ENCODE measurements at regions not wholly inside any gene's neighbourhood (a gene's known extent, or its start where the extent isn't known, plus 50 kb on each side); places are given as distances from the start of the nearest gene placed in this dataset.

- no peaks in the 10 kb centered on the region for H3K9me3 Mint-ChIP-seq
- Histone ChIP-seq H3K27ac (ENCODE audit: low read depth, low read length) (no peak overlapping the region), H3K9me3 (ENCODE audit: control insufficient read depth in 1 of 2, low read length in 2 of 2) (no peaks in the 10 kb centered on the region), H3K27me3 (ENCODE audit: insufficient read depth, low read length) (no peaks in the 10 kb centered on the region), H3K36me3 (ENCODE audit: insufficient read depth, low read length) (no peaks in the 10 kb centered on the region), H3K4me1 (ENCODE audit: insufficient read depth, low read length) (peaks cover 9% of the 10 kb centered on the region), H3K4me3 (ENCODE audit: low read length in 2 of 2) (no peak overlapping the region)
- no peak overlapping the region for H3K4me3 Mint-ChIP-seq
- no peak for DNase-seq
- intact Hi-C loops (cut with micrococcal nuclease), result no loop called here
- CTCF ChIA-PET (ENCODE audit: partially characterized antibody), result no interaction called here
- no peak overlapping the region for H3K27ac Mint-ChIP-seq
- H3K36me3 Mint-ChIP-seq, result no peaks in the 10 kb centered on the region
- H3K4me1 Mint-ChIP-seq, result peaks cover 6 to 20% (median 10%) of the 10 kb centered on the region in 4 donors
- peaks cover 0 to 2% of the 10 kb centered on the region in 2 donors for H3K27me3 Mint-ChIP-seq
- POLR2A ChIA-PET (ENCODE audit: partially characterized antibody), result interaction anchor here (0.9 to 1.0 kb wide), 2 partner anchors 11 to 45 kb away, joined by 3 to 4 read pairs; no protein-coding TSS in a partner anchor
Measured at GRCh38 chr20:50345712-50346373, 155.2 kb downstream of the CEBPB start.

- intact Hi-C loops (cut with micrococcal nuclease), result no loop called here
- Mint-ChIP-seq H3K36me3 (no peaks in the 10 kb centered on the region), H3K27me3 (peaks cover 0 to 2% of the 10 kb centered on the region in 2 donors), H3K9me3 (no peaks in the 10 kb centered on the region), H3K4me1 (peaks cover 8 to 20% (median 10%) of the 10 kb centered on the region in 4 donors), H3K27ac (peak overlapping the region in 1 of 7 donors; percentile 10), H3K4me3 (peak overlapping the region in 3 of 8 donors; percentile 4 to 6 (median 4))
- ChIA-PET CTCF (ENCODE audit: partially characterized antibody) (no interaction called here), POLR2A (ENCODE audit: partially characterized antibody) (interaction anchor here (0.9 to 1.0 kb wide), 2 partner anchors 12 to 44 kb away, joined by 3 to 4 read pairs; no protein-coding TSS in a partner anchor)
- H3K27me3 ChIP-seq (ENCODE audit: insufficient read depth, low read length), result no peaks in the 10 kb centered on the region
- no peaks in the 10 kb centered on the region for H3K36me3 ChIP-seq (ENCODE audit: insufficient read depth, low read length)
- no peak overlapping the region for H3K27ac ChIP-seq (ENCODE audit: low read depth, low read length)
- peaks cover 9% of the 10 kb centered on the region for H3K4me1 ChIP-seq (ENCODE audit: insufficient read depth, low read length)
- no peak overlapping the region for H3K4me3 ChIP-seq (ENCODE audit: low read length in 2 of 2)
- DNase-seq, result peak in 1 of 5 donors; percentile 8
- no peaks in the 10 kb centered on the region for H3K9me3 ChIP-seq (ENCODE audit: control insufficient read depth in 1 of 2, low read length in 2 of 2)
Measured at GRCh38 chr20:50346374-50347283, 156.0 kb downstream of the CEBPB start.

- POLR2A ChIA-PET (ENCODE audit: partially characterized antibody), result interaction anchor here (1.0 kb wide), 1 partner anchor 43 kb away, joined by 3 read pairs; no protein-coding TSS in a partner anchor
- H3K9me3 Mint-ChIP-seq, result no peaks in the 10 kb centered on the region
- no peak overlapping the region for H3K27ac Mint-ChIP-seq
- H3K36me3 Mint-ChIP-seq, result no peaks in the 10 kb centered on the region
- peaks cover 0 to 2% of the 10 kb centered on the region in 2 donors for H3K27me3 Mint-ChIP-seq
- H3K4me1 Mint-ChIP-seq, result peaks cover 8 to 20% (median 10%) of the 10 kb centered on the region in 4 donors
- CTCF ChIA-PET (ENCODE audit: partially characterized antibody), result no interaction called here
- H3K4me3 Mint-ChIP-seq, result no peak overlapping the region
- DNase-seq, result no peak
- peaks cover 9% of the 10 kb centered on the region for H3K4me1 ChIP-seq (ENCODE audit: insufficient read depth, low read length)
- no peak overlapping the region for H3K27ac ChIP-seq (ENCODE audit: low read depth, low read length)
- no peaks in the 10 kb centered on the region for H3K36me3 ChIP-seq (ENCODE audit: insufficient read depth, low read length)
- intact Hi-C loops (cut with micrococcal nuclease), result no loop called here
- H3K9me3 ChIP-seq (ENCODE audit: control insufficient read depth in 1 of 2, low read length in 2 of 2), result no peaks in the 10 kb centered on the region
- no peaks in the 10 kb centered on the region for H3K27me3 ChIP-seq (ENCODE audit: insufficient read depth, low read length)
- H3K4me3 ChIP-seq (ENCODE audit: low read length in 2 of 2), result no peak overlapping the region
Measured at GRCh38 chr20:50347284-50348063, 156.8 kb downstream of the CEBPB start.

GRCh38 chr20:50348096-50348495 lies 157.5 kb downstream of the CEBPB start:
- intact Hi-C loops (cut with micrococcal nuclease), result no loop called here
- Histone ChIP-seq H3K9me3 (ENCODE audit: control insufficient read depth in 1 of 2, low read length in 2 of 2) (no peaks in the 10 kb centered on the region), H3K4me1 (ENCODE audit: insufficient read depth, low read length) (peaks cover 9% of the 10 kb centered on the region), H3K4me3 (ENCODE audit: low read length in 2 of 2) (no peak overlapping the region), H3K27ac (ENCODE audit: low read depth, low read length) (no peak overlapping the region), H3K36me3 (ENCODE audit: insufficient read depth, low read length) (no peaks in the 10 kb centered on the region), H3K27me3 (ENCODE audit: insufficient read depth, low read length) (no peaks in the 10 kb centered on the region)
- no peak overlapping the region for H3K27ac Mint-ChIP-seq
- ChIA-PET POLR2A (ENCODE audit: partially characterized antibody) (no interaction called here), CTCF (ENCODE audit: partially characterized antibody) (no interaction called here)
- H3K4me3 Mint-ChIP-seq, result no peak overlapping the region
- no peaks in the 10 kb centered on the region for H3K9me3 Mint-ChIP-seq
- H3K4me1 Mint-ChIP-seq, result peaks cover 8 to 14% (median 10%) of the 10 kb centered on the region in 4 donors
- no peaks in the 10 kb centered on the region for H3K36me3 Mint-ChIP-seq
- DNase-seq, result no peak
- H3K27me3 Mint-ChIP-seq, result peaks cover 0 to 2% of the 10 kb centered on the region in 2 donors

GRCh38 chr20:50350510-50351249 lies 159.5 kb upstream of the PTPN1 start:
- ChIA-PET CTCF (ENCODE audit: partially characterized antibody) (interaction anchor here (0.9 kb wide), 1 partner anchor 100 kb away, joined by 4 read pairs; no protein-coding TSS in a partner anchor), POLR2A (ENCODE audit: partially characterized antibody) (no interaction called here)
- Mint-ChIP-seq H3K9me3 (no peaks in the 10 kb centered on the region), H3K27ac (peak overlapping the region in 1 of 7 donors; percentile 9), H3K4me3 (no peak overlapping the region), H3K27me3 (peaks cover 0 to 2% of the 10 kb centered on the region in 2 donors), H3K4me1 (peaks cover 8 to 11% (median 9%) of the 10 kb centered on the region in 4 donors), H3K36me3 (no peaks in the 10 kb centered on the region)
- intact Hi-C loops (cut with micrococcal nuclease), result no loop called here
- Histone ChIP-seq H3K36me3 (ENCODE audit: insufficient read depth, low read length) (no peaks in the 10 kb centered on the region), H3K4me1 (ENCODE audit: insufficient read depth, low read length) (peaks cover 9% of the 10 kb centered on the region), H3K27ac (ENCODE audit: low read depth, low read length) (no peak overlapping the region), H3K27me3 (ENCODE audit: insufficient read depth, low read length) (no peaks in the 10 kb centered on the region), H3K9me3 (ENCODE audit: control insufficient read depth in 1 of 2, low read length in 2 of 2) (no peaks in the 10 kb centered on the region), H3K4me3 (ENCODE audit: low read length in 2 of 2) (no peak overlapping the region)
- no peak for DNase-seq

- CTCF ChIA-PET (ENCODE audit: partially characterized antibody), result no interaction called here
- H3K9me3 ChIP-seq (ENCODE audit: control insufficient read depth in 1 of 2, low read length in 2 of 2), result no peaks in the 10 kb centered on the region
- no peak for DNase-seq
- Mint-ChIP-seq H3K36me3 (no peaks in the 10 kb centered on the region), H3K27ac (peak overlapping the region in 1 of 7 donors; percentile 14), H3K9me3 (no peaks in the 10 kb centered on the region), H3K4me3 (no peak overlapping the region), H3K27me3 (no peaks in the 10 kb centered on the region), H3K4me1 (peaks cover 2 to 6% (median 3%) of the 10 kb centered on the region in 4 donors)
- intact Hi-C loops (cut with micrococcal nuclease), result no loop called here
- H3K4me1 ChIP-seq (ENCODE audit: insufficient read depth, low read length), result peaks cover 4% of the 10 kb centered on the region
- H3K36me3 ChIP-seq (ENCODE audit: insufficient read depth, low read length), result no peaks in the 10 kb centered on the region
- H3K4me3 ChIP-seq (ENCODE audit: low read length in 2 of 2), result no peak overlapping the region
- H3K27ac ChIP-seq (ENCODE audit: low read depth, low read length), result no peak overlapping the region
- H3K27me3 ChIP-seq (ENCODE audit: insufficient read depth, low read length), result no peaks in the 10 kb centered on the region
- POLR2A ChIA-PET (ENCODE audit: partially characterized antibody), result no interaction called here
Measured at GRCh38 chr20:50351541-50351940, 158.6 kb upstream of the PTPN1 start.

All from CD4-positive, alpha-beta memory T cell (primary cell).